SK-N-DZ (cell line): ENCODE measurements at regions not wholly inside any gene's neighbourhood (a gene's known extent, or its start where the extent isn't known, plus 50 kb on each side); places are given as distances from the start of the nearest gene placed in this dataset.

Experiments
- DNase-seq: peaks from one replicate; pipeline ENCODE4 v3.0.0-alpha.2; 2015; ENCODE audit warnings: low spot score
- small RNA-seq, 2 experiments: library from RNA; depleted of rRNA; stranded (forward); fragments of <200 nt; gene quantifications; one replicate each; pipeline ENCODE3, GENCODE V24; 2014

GRCh38 chr14:66403183-66403582 lies 83.0 kb upstream of the CCDC196 start:
- peak; percentile 18 for DNase-seq

- no peak for DNase-seq
These were observed 82.1 kb upstream of the CCDC196 start for GRCh38 chr14:66404051-66404545.

GRCh38 chr14:66405158-66405557 lies 81.0 kb upstream of the CCDC196 start:
- DNase-seq, result no peak

GRCh38 chr14:66413901-66414300 lies 72.3 kb upstream of the CCDC196 start:
- DNase-seq, result no peak

- no peak for DNase-seq
These were observed 71.7 kb upstream of the CCDC196 start for GRCh38 chr14:66414511-66414910.

GRCh38 chr14:66420251-66421006 lies 65.7 kb upstream of the CCDC196 start:
- no peak for DNase-seq

GRCh38 chr14:66421990-66422946 lies 63.9 kb upstream of the CCDC196 start:
- no peak for DNase-seq

- no peak for DNase-seq
These were observed 60.8 kb upstream of the CCDC196 start for GRCh38 chr14:66425402-66425801.

GRCh38 chr14:66426451-66426850 lies 59.7 kb upstream of the CCDC196 start:
- DNase-seq, result no peak

GRCh38 chr14:66432334-66432733 lies 53.8 kb upstream of the CCDC196 start:
- no peak for DNase-seq

- no peak for DNase-seq
These were observed 51.7 kb upstream of the CCDC196 start for GRCh38 chr14:66434464-66434863.

- DNase-seq, result no peak
These were observed 50.5 kb upstream of the CCDC196 start for GRCh38 chr14:66435683-66436082.

Small RNAs in the stretch of these regions (small RNA-seq; reads per million reads assigned to genes)
- 0 reads per million in 2 experiments for gene RF00019
